NB4 (cell line): ENCODE measurements at regions not wholly inside any gene's neighbourhood (a gene's known extent, or its start where the extent isn't known, plus 50 kb on each side); places are given as distances from the start of the nearest gene placed in this dataset.

Experiments
- POLR2A ChIP-seq: IDR thresholded peaks from 2 replicates; pipeline ENCODE4 v1.6.1; 2011; ENCODE audit warnings: mild to moderate bottlenecking; ENCODE audit not compliant: insufficient read length; ENCODE audit errors: extremely low read depth
- TF ChIP-seq, protein P1 (sequence below): IDR thresholded peaks from one replicate; pipeline ENCODE4 v1.5.1; 2012; ENCODE audit warnings: low read depth, low read length

DNA sequence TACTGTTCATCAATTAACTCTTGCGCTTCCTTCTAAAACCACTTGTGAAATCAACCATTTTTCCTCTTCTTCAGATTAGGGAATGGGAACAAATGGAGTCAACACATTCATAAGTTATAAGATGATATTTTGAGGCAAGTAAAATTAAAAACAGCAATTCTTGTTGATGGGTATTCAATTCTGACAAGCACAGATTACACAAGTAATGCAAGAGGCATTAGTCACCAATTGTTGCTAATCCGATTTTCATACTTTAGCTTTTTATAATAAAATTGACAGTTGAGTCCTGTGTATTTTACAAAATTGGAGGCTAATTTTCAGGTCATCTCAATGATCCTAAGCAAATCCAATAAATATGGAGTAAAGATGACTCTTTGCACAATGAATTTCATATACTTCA lies 918.4 kb upstream of the SOX9 start:
- TF ChIP-seq POLR2A, result no peak
- TF ChIP-seq, protein P1, sequence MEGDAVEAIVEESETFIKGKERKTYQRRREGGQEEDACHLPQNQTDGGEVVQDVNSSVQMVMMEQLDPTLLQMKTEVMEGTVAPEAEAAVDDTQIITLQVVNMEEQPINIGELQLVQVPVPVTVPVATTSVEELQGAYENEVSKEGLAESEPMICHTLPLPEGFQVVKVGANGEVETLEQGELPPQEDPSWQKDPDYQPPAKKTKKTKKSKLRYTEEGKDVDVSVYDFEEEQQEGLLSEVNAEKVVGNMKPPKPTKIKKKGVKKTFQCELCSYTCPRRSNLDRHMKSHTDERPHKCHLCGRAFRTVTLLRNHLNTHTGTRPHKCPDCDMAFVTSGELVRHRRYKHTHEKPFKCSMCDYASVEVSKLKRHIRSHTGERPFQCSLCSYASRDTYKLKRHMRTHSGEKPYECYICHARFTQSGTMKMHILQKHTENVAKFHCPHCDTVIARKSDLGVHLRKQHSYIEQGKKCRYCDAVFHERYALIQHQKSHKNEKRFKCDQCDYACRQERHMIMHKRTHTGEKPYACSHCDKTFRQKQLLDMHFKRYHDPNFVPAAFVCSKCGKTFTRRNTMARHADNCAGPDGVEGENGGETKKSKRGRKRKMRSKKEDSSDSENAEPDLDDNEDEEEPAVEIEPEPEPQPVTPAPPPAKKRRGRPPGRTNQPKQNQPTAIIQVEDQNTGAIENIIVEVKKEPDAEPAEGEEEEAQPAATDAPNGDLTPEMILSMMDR, result no peak
